ENCODE measurements at regions not wholly inside any gene's neighbourhood (a gene's known extent, or its start where the extent isn't known, plus 50 kb on each side); places are given as distances from the start of the nearest gene placed in this dataset.

DNA sequence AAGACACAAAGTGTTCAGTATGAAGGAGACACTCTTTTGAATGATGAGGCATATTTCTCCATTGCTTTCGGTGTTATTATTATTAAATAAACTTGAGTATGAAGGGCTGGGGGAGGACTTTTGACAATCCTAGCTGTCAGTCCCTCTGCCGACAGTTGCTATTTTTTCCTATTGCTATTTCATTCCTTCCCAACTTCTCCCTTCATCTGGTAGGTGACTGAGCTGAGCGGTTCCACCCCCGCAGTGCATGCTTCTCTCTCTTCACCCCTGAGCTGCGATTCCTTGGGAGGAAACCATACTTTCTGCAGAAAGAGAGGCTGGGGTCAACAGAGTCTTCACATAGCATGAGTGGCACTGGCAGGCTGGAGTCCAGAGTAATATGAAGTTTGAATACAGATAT lies 261.2 kb upstream of the TAC1 start:
- TF ChIP-seq, protein P1, sequence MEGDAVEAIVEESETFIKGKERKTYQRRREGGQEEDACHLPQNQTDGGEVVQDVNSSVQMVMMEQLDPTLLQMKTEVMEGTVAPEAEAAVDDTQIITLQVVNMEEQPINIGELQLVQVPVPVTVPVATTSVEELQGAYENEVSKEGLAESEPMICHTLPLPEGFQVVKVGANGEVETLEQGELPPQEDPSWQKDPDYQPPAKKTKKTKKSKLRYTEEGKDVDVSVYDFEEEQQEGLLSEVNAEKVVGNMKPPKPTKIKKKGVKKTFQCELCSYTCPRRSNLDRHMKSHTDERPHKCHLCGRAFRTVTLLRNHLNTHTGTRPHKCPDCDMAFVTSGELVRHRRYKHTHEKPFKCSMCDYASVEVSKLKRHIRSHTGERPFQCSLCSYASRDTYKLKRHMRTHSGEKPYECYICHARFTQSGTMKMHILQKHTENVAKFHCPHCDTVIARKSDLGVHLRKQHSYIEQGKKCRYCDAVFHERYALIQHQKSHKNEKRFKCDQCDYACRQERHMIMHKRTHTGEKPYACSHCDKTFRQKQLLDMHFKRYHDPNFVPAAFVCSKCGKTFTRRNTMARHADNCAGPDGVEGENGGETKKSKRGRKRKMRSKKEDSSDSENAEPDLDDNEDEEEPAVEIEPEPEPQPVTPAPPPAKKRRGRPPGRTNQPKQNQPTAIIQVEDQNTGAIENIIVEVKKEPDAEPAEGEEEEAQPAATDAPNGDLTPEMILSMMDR (IDR thresholded peaks at IDR 0.05; ENCODE audit: low read depth, low read length), result no peak
- TF ChIP-seq POLR2A (IDR thresholded peaks at IDR 0.05; ENCODE audit: extremely low read depth, insufficient read length), result no peak
- no peak for TF ChIP-seq MYC (IDR thresholded peaks at IDR 0.05; ENCODE audit: low read depth, low read length)
- TF ChIP-seq, protein P2, sequence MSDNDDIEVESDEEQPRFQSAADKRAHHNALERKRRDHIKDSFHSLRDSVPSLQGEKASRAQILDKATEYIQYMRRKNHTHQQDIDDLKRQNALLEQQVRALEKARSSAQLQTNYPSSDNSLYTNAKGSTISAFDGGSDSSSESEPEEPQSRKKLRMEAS (IDR thresholded peaks at IDR 0.05; ENCODE audit: low read depth, low read length), result no peak

All from NB4 (cell line).